ENCODE measurements at regions not wholly inside any gene's neighbourhood (a gene's known extent, or its start where the extent isn't known, plus 50 kb on each side); places are given as distances from the start of the nearest gene placed in this dataset.

GRCh38 chr14:99067141-99067920 is 204.7 kb downstream of the BCL11B start:
- no peak overlapping the region for H2AFZ ChIP-seq (ENCODE audit: low read length)
- WGBS (ENCODE audit: low lambda C conversion rate): no CpG with 5 or more reads among the region's 2 CpGs
- H4K20me1 ChIP-seq (ENCODE audit: insufficient read depth, low read length): no peaks in the 10 kb centered on the region
- H3K27me3 ChIP-seq (ENCODE audit: control insufficient read depth in 1 of 2, insufficient read depth in 2 of 2, low read length in 2 of 2): peaks cover 1 to 5% of the 10 kb centered on the region in 2 experiments; a peak in 1 of 5 replicates
- H3K4me2 ChIP-seq (ENCODE audit: low read depth, low read length): no peak overlapping the region
- H3K9ac ChIP-seq (ENCODE audit: insufficient read depth, low read depth, low read length): no peak overlapping the region
- H3K9me3 ChIP-seq (ENCODE audit: low read length): peaks cover 7% of the 10 kb centered on the region; the same call in 1 of the 2 replicates
- no peaks in the 10 kb centered on the region for H3K36me3 ChIP-seq (replicated peaks in 1 of 2; ENCODE audit: control insufficient read depth in 1 of 2, insufficient read depth in 2 of 2, low read length in 2 of 2)
- ATAC-seq: no peak; the same call in 2 of the 3 replicates
- POLR2A ChIA-PET: no interaction called here
- H3K79me2 ChIP-seq (ENCODE audit: insufficient read depth, low read length): no peaks in the 10 kb centered on the region
- no peak for TF ChIP-seq ZFP37 (CRISPR knock-in tag; IDR thresholded peaks at IDR 0.05; ENCODE audit: borderline replicate concordance)
- TF ChIP-seq ZNF18 (CRISPR knock-in tag; IDR thresholded peaks at IDR 0.05; ENCODE audit: insufficient replicate concordance): no peak
- TF ChIP-seq FOSL1 (CRISPR knock-in tag; IDR thresholded peaks at IDR 0.05; ENCODE audit: borderline replicate concordance): no peak
- in situ Hi-C loops (cut with HindIII; ENCODE audit: extremely low pct_ligation_motif_present, low pct_unique_long_range_greater_than_20kb) (no loop called here), intact Hi-C loops (cut with micrococcal nuclease; ENCODE audit: unreplicated experiment) (no loop called here)
- DNase-seq (ENCODE audit: low spot score): no peak
- BruUV-seq (replicated peaks): no TSS peak
- CTCF ChIA-PET (ENCODE audit: low intra/inter-chr PET ratio, low total read pairs): no interaction called here
- H3K4me1 ChIP-seq (ENCODE audit: insufficient read depth, low read length): no peaks in the 10 kb centered on the region
- FAIRE-seq: no peak
- H3K4me3 ChIP-seq (replicated peaks in 1 of 3; ENCODE audit: insufficient read depth in 1 of 3, low read depth in 2 of 3, low read length in 3 of 3): no peak overlapping the region
- H3K27ac ChIP-seq (ENCODE audit: extremely low read length, insufficient read depth, low read length): no peak overlapping the region

GRCh38 chr14:99067927-99068326 is 204.1 kb downstream of the BCL11B start:
- no peak overlapping the region for H3K27ac ChIP-seq (ENCODE audit: extremely low read length, insufficient read depth, low read length)
- H3K4me2 ChIP-seq (ENCODE audit: low read depth, low read length): no peak overlapping the region
- no peak overlapping the region for H3K9ac ChIP-seq (ENCODE audit: insufficient read depth, low read depth, low read length)
- H3K4me1 ChIP-seq (ENCODE audit: insufficient read depth, low read length): no peaks in the 10 kb centered on the region
- no peaks in the 10 kb centered on the region for H3K79me2 ChIP-seq (ENCODE audit: insufficient read depth, low read length)
- H4K20me1 ChIP-seq (ENCODE audit: insufficient read depth, low read length): no peaks in the 10 kb centered on the region
- ATAC-seq: no peak
- H3K36me3 ChIP-seq (replicated peaks in 1 of 2; ENCODE audit: control insufficient read depth in 1 of 2, insufficient read depth in 2 of 2, low read length in 2 of 2): no peaks in the 10 kb centered on the region
- no TSS peak for BruUV-seq (replicated peaks)
- 0% methylated on average over 1 of the region's 5 CpGs for WGBS (ENCODE audit: low lambda C conversion rate)
- ChIA-PET CTCF (ENCODE audit: low intra/inter-chr PET ratio, low total read pairs) (no interaction called here), POLR2A (no interaction called here)
- in situ Hi-C loops (cut with HindIII; ENCODE audit: extremely low pct_ligation_motif_present, low pct_unique_long_range_greater_than_20kb) (no loop called here), intact Hi-C loops (cut with micrococcal nuclease; ENCODE audit: unreplicated experiment) (no loop called here)
- DNase-seq (ENCODE audit: low spot score): no peak
- no peak overlapping the region for H2AFZ ChIP-seq (ENCODE audit: low read length)
- peaks cover 7% of the 10 kb centered on the region; the same call in 1 of the 2 replicates for H3K9me3 ChIP-seq (ENCODE audit: low read length)
- H3K27me3 ChIP-seq (ENCODE audit: control insufficient read depth in 1 of 2, insufficient read depth in 2 of 2, low read length in 2 of 2): peaks cover 1 to 5% of the 10 kb centered on the region in 2 experiments; a peak in 1 of 5 replicates
- H3K4me3 ChIP-seq (replicated peaks in 1 of 3; ENCODE audit: insufficient read depth in 1 of 3, low read depth in 2 of 3, low read length in 3 of 3): no peak overlapping the region
- no peak for FAIRE-seq
- TF ChIP-seq FOXP1 (IDR thresholded peaks at IDR 0.05) (no peak), FOXP1 (CRISPR knock-in tag; IDR thresholded peaks at IDR 0.05) (no peak), BHLHE40 (IDR thresholded peaks at IDR 0.05; ENCODE audit: low read length) (no peak), MLX (CRISPR knock-in tag; IDR thresholded peaks at IDR 0.05) (no peak), ZNF337 (CRISPR knock-in tag; IDR thresholded peaks at IDR 0.05; ENCODE audit: borderline replicate concordance, low read depth) (no peak), ELK4 (CRISPR knock-in tag; IDR thresholded peaks at IDR 0.05; ENCODE audit: borderline replicate concordance) (no peak), ZNF180 (CRISPR knock-in tag; IDR thresholded peaks at IDR 0.05; ENCODE audit: borderline replicate concordance, low read depth) (no peak), SNAPC5 (CRISPR knock-in tag; IDR thresholded peaks at IDR 0.05; ENCODE audit: borderline replicate concordance) (no peak), ZNF747 (CRISPR knock-in tag; IDR thresholded peaks at IDR 0.05; ENCODE audit: borderline replicate concordance) (no peak), ZNF781 (CRISPR knock-in tag; IDR thresholded peaks at IDR 0.05; ENCODE audit: borderline replicate concordance, not compliant biosample characterization) (no peak), ZNF674 (CRISPR knock-in tag; IDR thresholded peaks at IDR 0.05; ENCODE audit: low read depth) (no peak)

All from HepG2 (cell line).